NCI-H2196 treated with DMSO at 0.1 percent for 48 hours (cell line): ENCODE measurements at regions not wholly inside any gene's neighbourhood (a gene's known extent, or its start where the extent isn't known, plus 50 kb on each side); places are given as distances from the start of the nearest gene placed in this dataset.
"Not testable (repeated sequence)": the region's sequence is repeated elsewhere in the genome, so short reads cannot be mapped to it uniquely, and the experiment has no call there.

Source experiments
- DNase-seq: peaks from one replicate; lab custom pipeline; 2025; ENCODE audit not compliant: unreplicated experiment; lab: John Stamatoyannopoulos, UW

DNA sequence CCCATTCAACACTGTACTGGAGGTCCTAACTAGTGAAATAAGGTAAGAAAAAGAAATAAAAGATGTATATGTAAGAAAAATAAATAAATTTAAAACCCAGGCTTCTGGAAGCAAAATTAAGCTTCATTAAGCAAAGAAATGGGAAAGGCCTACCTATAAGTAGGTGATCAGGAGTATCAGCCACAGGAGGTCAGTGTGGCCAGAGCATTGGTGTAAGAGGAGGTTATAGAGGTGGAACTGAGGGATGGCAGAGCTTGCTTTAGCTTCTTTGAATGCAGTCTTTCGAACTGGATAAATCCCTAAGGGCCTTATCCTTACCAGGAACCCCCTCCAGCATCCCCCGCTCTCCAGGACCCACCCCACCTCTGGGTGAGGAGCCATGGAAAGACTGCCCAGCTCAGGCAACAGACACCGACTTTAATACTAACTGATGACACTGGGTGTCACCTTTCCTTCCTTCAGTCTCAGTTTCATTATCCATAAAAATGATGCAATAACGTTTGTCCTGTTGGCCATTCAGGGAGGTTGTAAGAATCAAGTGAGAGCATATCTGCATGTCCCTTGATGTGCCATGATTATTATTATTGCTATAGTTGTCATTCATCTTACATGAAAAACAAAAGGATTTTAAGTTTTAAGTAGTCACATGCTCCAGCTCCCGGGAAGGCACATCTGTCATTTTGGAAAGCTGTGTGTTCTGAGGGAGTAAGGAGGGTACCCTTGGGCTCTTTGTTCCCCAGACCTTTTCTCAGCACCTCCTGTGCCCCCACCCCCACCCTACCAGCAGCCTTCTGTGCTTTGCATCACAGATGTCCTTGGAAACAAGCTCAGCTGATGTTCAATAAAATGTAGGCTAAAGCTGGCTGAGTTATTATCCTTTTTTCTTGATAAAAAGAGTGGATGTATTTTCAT, 50.8 kb upstream of the CTNNA1 start:
- peak; percentile 11 for DNase-seq

GRCh38 chr5:138701678-138702077, 51.5 kb upstream of the CTNNA1 start:
- no peak for DNase-seq

DNA sequence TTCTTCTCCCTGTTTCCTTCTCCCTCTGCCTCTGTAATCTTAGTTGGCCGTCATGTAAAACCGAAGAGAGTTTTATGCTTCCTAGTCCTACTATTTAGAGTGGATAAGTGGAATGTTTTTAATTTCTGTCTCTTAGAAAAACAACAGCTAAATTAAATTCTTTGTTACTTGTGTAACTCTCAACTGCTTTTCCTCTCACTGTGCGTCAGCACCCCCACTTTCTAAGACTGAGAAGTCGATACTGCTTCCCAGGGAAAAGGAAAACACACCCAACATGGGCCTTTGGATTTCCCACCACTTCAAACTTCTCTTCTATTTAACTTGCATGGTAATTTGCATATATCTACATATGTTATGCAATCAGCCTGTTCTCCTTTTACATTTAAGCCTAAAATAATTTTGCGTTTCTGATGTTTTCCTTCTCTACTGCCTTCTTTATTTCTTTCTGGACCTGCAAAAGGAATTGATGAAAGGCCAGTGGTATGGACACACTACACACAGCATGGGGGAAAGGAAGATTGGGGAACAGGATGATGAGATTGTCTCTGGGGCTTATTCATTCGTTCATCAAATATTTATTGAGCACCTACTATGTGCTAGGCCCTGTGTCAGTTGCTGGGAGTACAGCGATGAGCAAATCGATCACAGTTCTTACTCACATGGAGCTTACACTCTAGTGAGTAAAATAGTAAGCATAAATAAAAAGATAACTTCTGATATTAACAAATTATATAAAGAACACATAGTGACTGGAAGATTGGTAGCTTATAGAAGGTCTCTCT, 52.5 kb upstream of the CTNNA1 start:
- DNase-seq: no peak

GRCh38 chr5:138699482-138699881, 53.7 kb upstream of the CTNNA1 start:
- DNase-seq: no peak

- no peak for DNase-seq
These were observed 54.5 kb upstream of the CTNNA1 start for GRCh38 chr5:138698713-138699112.

DNA sequence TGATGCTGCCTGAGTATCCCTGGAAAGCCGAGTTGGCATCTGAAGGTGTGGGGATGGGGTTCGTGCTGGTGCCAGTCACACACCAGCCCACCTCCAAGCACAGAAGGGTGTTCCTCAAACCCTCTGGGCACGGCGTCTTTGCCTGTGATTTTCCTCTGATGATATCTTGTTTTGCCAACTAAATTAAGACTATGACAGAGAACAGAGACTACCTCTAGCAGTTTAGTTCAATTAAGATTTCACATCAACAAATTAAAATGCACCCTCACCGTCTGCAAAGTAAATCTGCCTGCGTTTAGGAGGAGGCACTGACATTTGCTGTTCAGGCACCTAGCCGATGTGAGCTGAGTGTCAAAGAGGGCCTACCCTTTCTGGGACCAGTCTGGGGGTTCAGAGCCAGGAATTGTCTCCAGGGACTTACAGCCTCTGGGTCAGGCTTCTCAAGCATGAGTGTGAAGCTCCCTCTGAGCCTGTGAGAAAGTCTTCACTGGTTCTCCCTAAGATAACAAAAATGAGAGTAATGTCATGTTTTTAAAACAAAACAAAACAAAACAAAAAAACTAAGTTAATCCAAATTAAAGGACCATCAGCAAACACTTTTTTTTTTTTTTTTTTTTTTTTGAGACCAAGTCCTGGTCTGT, 55.4 kb upstream of the CTNNA1 start:
- no peak for DNase-seq

DNA sequence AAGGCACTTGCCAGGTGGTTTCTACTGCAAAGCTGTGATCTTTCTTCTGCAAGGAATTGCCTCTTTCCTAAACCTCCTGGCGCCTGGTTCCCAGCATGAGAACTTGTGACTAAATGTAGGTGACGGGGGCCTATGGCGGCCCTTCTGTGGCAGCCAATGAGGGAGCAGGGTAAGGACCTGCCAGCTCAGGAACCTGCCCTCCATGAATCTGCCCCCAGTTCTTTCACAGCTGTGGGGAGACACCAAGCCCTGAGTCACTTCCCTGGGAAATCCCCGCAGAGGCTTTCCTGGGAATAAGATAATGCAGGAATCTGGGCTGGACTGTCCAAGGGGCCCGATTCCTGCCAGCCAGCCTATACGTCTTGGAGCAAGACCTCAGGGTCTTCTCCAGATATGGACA, 56.7 kb upstream of the CTNNA1 start:
- no peak for DNase-seq

GRCh38 chr5:138695781-138696180, 57.4 kb upstream of the CTNNA1 start:
- DNase-seq: no peak

DNA sequence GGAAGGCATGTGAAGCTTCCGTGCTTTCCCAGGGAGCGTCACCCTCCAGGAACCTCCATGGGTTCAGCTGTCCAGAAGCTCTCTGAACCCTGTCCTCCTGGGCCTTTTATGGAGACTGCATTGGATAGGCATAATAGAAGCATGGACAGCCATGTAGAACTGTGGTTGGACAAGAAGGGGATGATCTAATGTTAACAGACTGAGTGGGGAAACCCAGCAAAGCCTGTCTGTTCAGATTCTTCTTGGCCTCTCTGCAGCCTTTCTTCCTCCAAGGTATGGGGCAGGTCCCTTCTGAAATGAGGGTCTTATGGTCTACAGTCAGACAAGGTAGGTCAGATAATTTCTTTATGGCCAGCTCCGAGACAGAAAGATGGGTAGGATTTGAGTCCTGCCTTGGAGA, 59.1 kb upstream of the CTNNA1 start:
- DNase-seq: no peak

GRCh38 chr5:138692370-138692769, 60.9 kb upstream of the CTNNA1 start:
- DNase-seq: no peak

- no peak for DNase-seq
These were observed 66.6 kb upstream of the CTNNA1 start for GRCh38 chr5:138686668-138687067.

DNA sequence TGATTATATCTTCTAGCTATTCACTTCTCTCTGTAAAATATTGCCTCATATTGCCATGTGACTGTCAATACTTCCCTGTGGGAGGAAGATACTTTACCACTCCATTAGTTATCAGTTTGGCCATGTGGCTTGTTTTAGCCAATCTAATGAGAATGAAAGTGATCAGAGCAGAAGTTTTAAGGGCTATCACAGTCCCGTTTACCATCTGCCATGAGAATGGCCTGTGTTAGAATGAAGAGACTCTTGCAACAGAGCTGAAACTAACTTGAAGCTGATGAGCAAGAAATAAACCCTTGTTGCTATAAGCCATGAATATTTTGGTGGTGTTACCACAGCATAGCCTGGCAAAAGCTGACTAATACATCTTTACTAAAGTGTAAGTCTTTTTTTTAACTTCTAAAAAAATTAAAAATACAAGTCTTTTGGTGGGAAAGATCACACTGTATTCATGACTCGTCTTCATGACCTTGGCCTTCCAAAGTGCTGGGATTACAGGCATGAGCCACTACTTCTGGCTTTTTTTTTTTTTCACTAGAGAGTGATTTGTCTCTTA, 68.0 kb upstream of the CTNNA1 start:
- DNase-seq: no peak

GRCh38 chr5:138682462-138682861, 70.8 kb upstream of the CTNNA1 start:
- not testable (repeated sequence) for DNase-seq

DNA sequence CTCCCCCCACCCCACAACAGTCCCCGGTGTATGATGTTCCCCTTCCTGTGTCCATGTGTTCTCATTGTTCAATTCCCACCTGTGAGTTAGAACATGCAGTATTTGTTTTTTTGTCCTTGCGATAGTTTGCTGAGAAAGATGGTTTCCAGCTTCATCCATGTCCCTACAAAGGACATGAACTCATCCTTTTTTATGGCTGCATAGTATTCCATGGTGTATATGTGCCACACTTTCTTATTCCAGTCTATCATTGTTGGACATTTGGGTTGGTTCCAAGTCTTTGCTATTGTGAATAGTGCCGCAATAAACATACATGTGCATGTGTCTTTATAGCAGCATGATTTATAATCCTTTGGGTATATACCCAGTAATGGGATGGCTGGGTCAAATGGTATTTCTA, 74.4 kb upstream of the CTNNA1 start:
- not testable (repeated sequence) for DNase-seq

- no peak for DNase-seq
These were observed 75.4 kb upstream of the CTNNA1 start for GRCh38 chr5:138677782-138678181.

DNA sequence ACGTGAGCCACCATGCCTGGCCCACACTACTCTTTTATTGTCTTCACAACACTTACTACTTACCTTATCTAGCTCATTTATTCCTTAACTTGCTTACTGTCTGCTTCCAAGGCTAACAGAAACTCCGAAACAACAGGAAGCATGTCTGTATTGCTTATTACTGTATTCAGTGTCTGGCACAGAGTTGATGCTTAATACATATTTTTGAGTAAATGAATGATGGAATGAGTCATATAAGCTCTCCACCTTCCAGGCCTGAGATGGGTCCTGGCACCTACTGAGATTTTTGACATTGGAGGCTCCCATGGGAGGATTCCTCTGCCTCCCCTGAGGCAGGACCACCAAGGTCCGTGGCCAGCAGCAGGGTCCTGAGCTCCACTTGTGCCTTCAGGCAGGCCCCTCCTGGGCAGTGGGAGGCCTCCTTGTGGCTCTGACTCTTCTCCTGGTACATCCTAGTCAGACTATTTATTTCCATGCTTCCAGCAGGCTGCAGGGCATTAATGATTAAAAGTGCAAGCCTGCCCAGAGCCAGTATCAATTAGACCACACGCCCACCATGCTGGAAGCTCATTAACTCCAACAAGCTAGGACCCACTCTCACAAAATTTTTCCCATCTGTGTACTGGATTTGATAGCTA, 76.5 kb upstream of the CTNNA1 start:
- DNase-seq: no peak

GRCh38 chr5:138676002-138676401, 77.2 kb upstream of the CTNNA1 start:
- DNase-seq: no peak

DNA sequence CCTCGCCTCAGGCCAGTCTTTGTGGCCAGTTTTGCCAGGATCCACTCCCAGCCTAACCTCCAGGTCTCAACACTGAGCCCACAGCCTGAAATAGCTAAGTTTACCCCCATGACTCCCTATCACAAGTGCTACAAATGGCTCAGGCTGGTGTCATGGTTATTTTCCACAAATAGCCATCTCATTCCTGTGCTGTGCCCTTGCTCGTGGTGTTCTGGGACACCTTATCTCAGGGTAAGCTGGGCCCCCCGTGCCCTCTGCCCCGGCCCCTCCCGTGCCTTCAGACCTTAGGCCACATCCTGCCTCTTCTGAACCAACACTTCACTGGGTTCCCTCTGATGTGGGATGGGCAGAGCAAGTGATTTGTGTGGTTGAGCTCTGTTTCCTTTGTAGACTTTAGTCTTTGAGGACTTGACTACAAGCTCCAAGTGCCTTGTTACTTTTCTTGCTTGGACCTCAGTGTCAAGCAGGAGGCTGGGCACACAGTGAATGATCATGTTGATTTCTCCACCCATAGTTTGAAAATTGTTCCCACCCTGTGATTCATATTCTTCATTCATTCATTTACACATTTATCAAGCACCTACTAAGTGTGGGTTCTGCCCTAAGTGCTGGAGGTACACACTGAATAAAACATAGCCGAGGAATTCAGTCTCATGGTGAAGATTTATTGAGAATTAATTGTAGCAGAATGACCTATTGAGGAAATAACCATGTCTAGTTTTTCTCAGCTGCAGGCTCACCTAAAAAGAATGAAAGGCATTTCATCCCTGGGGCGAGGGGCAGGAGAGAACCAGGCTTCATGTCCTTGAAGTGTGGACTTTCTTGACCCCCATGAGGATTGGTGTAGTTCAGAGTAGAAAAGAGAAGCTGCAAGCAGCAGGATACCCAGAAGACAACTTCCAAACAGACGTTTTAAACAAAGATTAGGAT, 84.5 kb upstream of the CTNNA1 start:
- DNase-seq: no peak

GRCh38 chr5:138667782-138668331, 85.4 kb upstream of the CTNNA1 start:
- DNase-seq: not testable (repeated sequence)
